ENCODE measurements at regions not wholly inside any gene's neighbourhood (a gene's known extent, or its start where the extent isn't known, plus 50 kb on each side); places are given as distances from the start of the nearest gene placed in this dataset.

GRCh38 chr13:74476365-74476764 is 342.2 kb upstream of the KLF12 start:
- no peak overlapping the region for H3K27ac ChIP-seq

GRCh38 chr13:74466864-74467263 is 332.7 kb upstream of the KLF12 start:
- Histone ChIP-seq H3K27me3 (replicated peaks; ENCODE audit: insufficient read depth) (no peaks in the 10 kb centered on the region), H3K4me1 (replicated peaks) (no peaks in the 10 kb centered on the region), H3K27ac (no peak overlapping the region), H3K9me3 (no peaks in the 10 kb centered on the region), H3K36me3 (no peaks in the 10 kb centered on the region), H3K4me3 (no peak overlapping the region)
- intact Hi-C loops (cut with DNase I), result no loop called here
- TF ChIP-seq POLR2AphosphoS5 (IDR thresholded peaks at IDR 0.05) (no peak), CTCF (IDR thresholded peaks at IDR 0.05) (no peak), POLR2A (IDR thresholded peaks at IDR 0.05) (no peak)
- no peak for DNase-seq (ENCODE audit: low spot score)

More at GRCh38 chr13:74476365-74476764, 342.2 kb upstream of the KLF12 start:
- H3K36me3 ChIP-seq, result no peaks in the 10 kb centered on the region
- WGBS, result 92% methylated on average over 1 of the region's 1 CpG
- no peak for TF ChIP-seq CTCF (IDR thresholded peaks at IDR 0.05)
- TF ChIP-seq POLR2AphosphoS5 (IDR thresholded peaks at IDR 0.05), result no peak
- TF ChIP-seq POLR2A (IDR thresholded peaks at IDR 0.05), result no peak
- no peaks in the 10 kb centered on the region for H3K9me3 ChIP-seq
- H3K4me1 ChIP-seq (replicated peaks), result no peaks in the 10 kb centered on the region
- H3K27me3 ChIP-seq (replicated peaks; ENCODE audit: insufficient read depth), result no peaks in the 10 kb centered on the region
- no peak overlapping the region for H3K4me3 ChIP-seq
- intact Hi-C loops (cut with DNase I), result no loop called here
- DNase-seq (ENCODE audit: low spot score), result no peak

- WGBS, result 45% methylated on average over 2 of the region's 2 CpGs
- intact Hi-C loops (cut with DNase I), result no loop called here
- Histone ChIP-seq H3K27me3 (replicated peaks; ENCODE audit: insufficient read depth) (no peaks in the 10 kb centered on the region), H3K9me3 (no peaks in the 10 kb centered on the region), H3K4me1 (replicated peaks) (no peaks in the 10 kb centered on the region), H3K27ac (no peak overlapping the region), H3K4me3 (no peak overlapping the region), H3K36me3 (no peaks in the 10 kb centered on the region)
- no peak for TF ChIP-seq POLR2A (IDR thresholded peaks at IDR 0.05)
- no peak for TF ChIP-seq POLR2AphosphoS5 (IDR thresholded peaks at IDR 0.05)
- TF ChIP-seq CTCF (IDR thresholded peaks at IDR 0.05), result no peak
- no peak for DNase-seq (ENCODE audit: low spot score)
Measured at GRCh38 chr13:74466020-74466419, 331.8 kb upstream of the KLF12 start.

- Histone ChIP-seq H3K27me3 (replicated peaks; ENCODE audit: insufficient read depth) (no peaks in the 10 kb centered on the region), H3K4me3 (no peak overlapping the region), H3K4me1 (replicated peaks) (no peaks in the 10 kb centered on the region), H3K27ac (no peak overlapping the region), H3K36me3 (no peaks in the 10 kb centered on the region), H3K9me3 (no peaks in the 10 kb centered on the region)
- DNase-seq (ENCODE audit: low spot score), result no peak
- TF ChIP-seq CTCF (IDR thresholded peaks at IDR 0.05) (no peak), POLR2A (IDR thresholded peaks at IDR 0.05) (no peak), POLR2AphosphoS5 (IDR thresholded peaks at IDR 0.05) (no peak)
- intact Hi-C loops (cut with DNase I), result no loop called here
- WGBS, result 86% methylated on average over 2 of the region's 2 CpGs
Measured at GRCh38 chr13:74465271-74465670, 331.1 kb upstream of the KLF12 start.

GRCh38 chr13:74464670-74465069 is 330.5 kb upstream of the KLF12 start:
- Histone ChIP-seq H3K36me3 (no peaks in the 10 kb centered on the region), H3K27ac (no peak overlapping the region), H3K4me3 (no peak overlapping the region), H3K4me1 (replicated peaks) (no peaks in the 10 kb centered on the region), H3K27me3 (replicated peaks; ENCODE audit: insufficient read depth) (no peaks in the 10 kb centered on the region), H3K9me3 (no peaks in the 10 kb centered on the region)
- DNase-seq (ENCODE audit: low spot score), result no peak
- intact Hi-C loops (cut with DNase I), result no loop called here
- WGBS, result 24% methylated on average over 3 of the region's 3 CpGs
- TF ChIP-seq POLR2A (IDR thresholded peaks at IDR 0.05) (no peak), POLR2AphosphoS5 (IDR thresholded peaks at IDR 0.05) (no peak), CTCF (IDR thresholded peaks at IDR 0.05) (no peak)
